HK-2 (cell line): ENCODE measurements at regions not wholly inside any gene's neighbourhood (a gene's known extent, or its start where the extent isn't known, plus 50 kb on each side); places are given as distances from the start of the nearest gene placed in this dataset.
"Not testable (repeated sequence)": the region's sequence is repeated elsewhere in the genome, so short reads cannot be mapped to it uniquely, and the experiment has no call there.

Experiments
- DNase-seq: peaks from one replicate; pipeline ENCODE4 v3.0.0-alpha.2; 2018; ENCODE audit not compliant: unreplicated experiment

DNA sequence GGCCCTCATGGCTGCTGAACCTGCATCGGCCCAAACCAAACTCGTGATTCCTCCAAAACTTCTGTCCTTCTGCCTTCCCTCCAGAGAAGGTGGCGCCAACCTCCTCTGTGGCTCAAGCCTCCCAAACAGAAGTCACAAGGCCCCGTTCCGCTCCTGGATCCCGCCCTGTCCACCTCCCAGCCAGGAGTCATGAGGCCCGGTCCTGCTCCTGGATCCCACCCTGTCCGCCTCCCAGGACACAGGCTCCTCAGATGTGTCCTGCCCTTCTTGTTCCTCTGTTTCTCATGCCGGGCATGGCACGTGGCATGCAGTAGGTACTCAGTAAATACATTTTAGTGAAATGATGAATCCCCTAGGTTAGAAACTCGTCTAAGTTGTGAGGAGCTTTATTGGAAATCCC, 94.2 kb upstream of the SFSWAP start:
- DNase-seq = no peak

DNA sequence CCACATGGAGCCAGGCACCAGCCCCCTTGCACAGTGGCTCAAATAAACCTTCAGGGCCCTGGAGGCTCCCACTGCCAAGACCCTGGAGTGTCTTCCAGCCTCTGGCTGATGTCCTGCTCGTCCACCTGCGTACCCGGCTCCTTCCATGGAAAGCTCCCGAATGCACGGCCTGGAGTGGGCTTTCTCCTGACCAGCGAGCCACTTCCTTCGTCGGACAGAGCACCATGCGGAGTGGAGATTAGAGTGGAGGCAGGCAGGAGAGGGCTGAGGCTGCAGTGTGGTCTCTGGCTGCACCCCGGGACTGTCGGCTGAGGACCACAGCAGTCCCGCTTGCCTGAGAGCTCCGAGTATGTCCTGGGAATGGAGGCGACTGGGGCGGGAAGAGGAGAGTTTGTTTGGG, 93.7 kb upstream of the SFSWAP start:
- DNase-seq = no peak

DNA sequence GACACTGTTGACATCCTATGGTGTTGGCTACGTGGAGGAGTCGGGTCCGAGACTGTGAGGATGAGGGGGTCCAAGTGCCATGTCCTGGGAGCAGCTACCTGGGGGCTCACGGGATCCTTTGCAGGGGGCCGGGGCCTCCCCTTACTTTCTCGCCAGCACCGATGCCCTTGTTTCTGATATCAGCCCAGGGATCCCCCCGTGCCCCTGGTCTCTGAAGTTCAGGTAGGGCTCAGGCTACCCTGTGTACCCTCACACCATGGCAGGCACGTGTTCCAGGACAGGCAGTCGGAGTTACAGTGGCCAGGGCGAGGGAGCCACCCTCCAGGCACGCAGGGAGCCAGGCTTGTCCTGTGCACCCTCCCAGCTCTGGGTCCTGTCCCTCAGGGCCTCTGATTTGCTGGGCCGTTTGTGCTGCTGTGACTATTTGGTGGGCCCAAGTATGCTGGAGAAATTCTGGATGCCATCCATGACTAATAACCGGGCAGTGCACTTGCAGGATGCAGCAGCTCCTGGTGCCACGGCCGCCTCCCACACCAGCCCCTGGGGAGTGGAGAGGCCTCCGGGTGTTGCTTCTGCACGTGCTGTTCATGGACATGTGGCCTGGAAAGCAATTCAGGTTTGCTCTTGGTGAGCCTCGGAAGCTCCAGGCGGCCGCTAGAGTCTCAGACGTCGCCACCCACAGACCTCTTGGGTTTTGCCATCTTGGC, 93.1 kb upstream of the SFSWAP start:
- no peak for DNase-seq

DNA sequence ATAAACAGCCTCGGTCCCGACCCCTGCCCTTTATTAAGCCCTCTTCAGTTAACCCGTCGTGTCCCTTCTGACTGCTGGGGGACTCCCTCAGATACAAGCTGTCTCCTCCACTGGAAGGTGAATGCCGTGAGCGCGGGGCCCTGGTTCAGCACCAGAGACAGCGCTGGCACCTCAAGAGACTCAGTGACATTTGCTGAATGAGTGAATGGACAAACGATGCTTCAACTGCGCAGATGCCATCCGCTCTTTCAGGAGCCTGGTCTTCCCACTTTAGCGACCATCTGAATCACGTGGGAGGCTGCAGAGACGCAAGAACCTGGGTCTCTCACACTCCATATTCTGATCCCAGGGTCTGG, 92.6 kb upstream of the SFSWAP start:
- no peak for DNase-seq

DNA sequence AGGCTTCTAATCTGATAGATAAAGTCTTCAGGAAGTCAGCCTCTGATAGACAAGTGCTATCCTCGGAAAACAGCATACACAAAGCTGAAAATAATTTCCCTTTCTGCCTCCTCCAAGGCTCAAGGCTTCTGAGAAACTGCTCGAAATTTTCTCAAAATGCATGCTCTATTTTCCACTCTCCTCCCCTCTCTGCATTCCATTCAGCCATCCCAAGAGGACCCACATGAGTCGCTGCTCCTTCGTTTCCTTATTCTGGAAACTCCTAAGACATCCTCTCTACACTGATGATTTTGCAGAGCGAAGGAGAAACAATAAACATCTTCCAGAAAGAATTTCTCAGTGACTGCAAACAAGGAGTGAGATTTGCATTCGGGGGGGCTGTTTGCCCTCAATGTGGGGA, 92.2 kb upstream of the SFSWAP start:
- no peak for DNase-seq

DNA sequence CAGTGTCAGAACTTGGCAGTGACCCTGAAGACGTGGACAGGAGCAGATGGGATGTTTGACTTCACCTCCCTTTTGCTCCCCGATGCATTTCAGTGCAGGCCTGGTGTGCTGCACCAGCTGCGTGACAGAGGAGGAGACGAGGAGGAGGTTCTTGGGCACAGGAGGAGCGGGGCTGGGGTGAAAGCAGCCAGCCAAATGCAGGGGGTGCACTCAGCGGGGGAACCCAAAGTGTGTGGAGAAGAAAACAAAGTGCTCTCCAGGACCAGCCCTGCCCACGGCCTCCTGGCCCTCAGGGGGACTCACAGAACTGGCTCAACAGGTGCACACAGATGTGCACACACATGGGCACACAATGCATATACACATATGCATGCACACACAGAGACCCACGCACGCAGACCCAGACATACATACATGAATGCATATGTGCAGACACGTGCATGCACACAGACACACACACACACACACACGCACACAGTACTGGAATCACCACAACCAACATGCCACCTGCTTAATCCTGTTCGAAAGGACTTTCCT, 91.7 kb upstream of the SFSWAP start:
- DNase-seq = no peak

DNA sequence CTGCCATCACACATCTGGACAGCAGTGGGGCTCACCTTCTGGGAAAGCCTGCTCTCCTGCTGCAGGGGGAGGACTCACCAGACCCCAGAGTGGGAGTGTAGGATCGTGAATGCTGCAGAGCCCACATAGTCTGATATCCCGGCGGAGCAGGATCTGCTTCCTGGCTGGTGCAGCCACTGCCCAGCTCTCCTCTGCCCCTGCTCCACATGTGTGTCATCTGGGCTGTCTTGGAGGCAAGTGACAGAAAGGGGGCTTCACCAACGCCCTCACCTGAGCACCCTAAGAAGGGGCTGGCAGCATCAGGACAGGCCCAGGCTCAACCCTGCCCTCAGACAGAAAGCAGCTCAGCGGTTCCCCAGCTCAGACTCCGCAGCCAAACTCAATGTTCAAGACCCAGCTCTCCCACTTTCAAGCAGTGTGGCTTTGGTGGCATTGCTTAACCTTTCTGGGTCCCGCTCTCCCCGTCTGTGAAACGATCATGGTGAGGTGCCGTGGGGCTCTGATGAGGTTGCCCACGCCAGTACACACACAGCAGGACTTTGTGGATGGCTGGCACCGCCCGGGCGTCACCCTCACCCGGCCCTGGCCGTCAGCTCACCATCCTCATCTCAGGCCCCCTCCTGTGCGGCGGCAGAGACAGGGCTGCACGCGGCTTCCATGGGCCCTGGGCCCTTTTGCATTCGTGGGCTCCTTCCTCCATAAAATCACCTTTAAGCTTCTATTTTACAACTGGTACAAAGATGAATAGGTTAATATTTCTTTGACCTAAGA, 91.0 kb upstream of the SFSWAP start:
- DNase-seq = no peak

DNA sequence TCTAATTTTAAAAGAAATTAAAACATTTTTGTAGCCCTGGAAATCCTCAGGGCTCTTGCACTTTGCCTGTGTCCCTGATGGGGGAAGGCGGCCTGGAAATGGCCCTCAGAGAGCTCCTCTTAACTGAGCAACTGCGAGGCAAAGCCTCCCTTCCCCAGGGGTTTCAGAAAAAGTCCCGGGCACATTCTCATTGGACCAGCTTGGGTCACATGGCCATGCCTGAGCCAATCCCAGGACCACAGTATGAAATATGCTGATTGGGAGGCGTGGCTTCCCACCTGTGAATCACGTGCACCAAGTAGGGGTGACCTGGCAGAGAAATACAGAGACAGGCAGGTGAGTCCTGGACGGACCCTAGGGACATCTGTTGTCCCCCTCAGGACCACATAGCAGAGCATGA, 90.4 kb upstream of the SFSWAP start:
- DNase-seq = no peak

DNA sequence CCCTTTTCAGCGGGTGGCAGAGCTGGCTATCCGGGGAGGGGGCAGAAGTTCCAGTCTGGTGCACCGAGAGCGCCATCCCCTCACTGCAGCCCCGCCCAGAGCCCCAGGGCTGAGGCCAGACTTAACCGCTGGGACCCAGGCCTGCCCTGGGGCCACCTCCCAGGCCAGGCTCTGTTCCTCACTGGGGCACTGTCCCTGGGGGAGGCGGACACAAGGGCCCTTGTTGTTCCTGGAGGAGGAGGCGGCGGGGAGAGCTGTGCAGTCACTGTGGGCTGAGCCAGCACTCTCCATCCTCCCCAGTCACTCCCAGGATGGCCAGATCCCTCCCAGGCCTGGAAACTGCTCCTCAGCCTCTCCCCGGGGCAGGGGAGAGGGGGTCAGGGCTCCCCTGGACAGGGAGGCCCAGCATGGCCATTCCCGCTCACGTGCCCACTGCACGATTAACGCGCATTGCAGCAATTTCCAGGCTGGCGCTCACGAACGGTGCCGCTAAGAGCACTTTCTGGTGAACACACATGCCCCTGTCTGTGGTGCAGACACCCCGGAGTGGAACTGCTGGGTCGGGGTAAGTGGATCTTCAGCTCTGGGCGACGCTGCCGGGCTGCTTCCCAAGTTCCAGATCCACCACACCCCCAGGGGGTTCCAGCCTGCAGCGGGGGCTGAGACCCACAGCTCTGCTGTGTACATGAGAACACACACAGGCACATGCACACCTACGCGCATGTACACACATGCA, 89.8 kb upstream of the SFSWAP start:
- DNase-seq = no peak

DNA sequence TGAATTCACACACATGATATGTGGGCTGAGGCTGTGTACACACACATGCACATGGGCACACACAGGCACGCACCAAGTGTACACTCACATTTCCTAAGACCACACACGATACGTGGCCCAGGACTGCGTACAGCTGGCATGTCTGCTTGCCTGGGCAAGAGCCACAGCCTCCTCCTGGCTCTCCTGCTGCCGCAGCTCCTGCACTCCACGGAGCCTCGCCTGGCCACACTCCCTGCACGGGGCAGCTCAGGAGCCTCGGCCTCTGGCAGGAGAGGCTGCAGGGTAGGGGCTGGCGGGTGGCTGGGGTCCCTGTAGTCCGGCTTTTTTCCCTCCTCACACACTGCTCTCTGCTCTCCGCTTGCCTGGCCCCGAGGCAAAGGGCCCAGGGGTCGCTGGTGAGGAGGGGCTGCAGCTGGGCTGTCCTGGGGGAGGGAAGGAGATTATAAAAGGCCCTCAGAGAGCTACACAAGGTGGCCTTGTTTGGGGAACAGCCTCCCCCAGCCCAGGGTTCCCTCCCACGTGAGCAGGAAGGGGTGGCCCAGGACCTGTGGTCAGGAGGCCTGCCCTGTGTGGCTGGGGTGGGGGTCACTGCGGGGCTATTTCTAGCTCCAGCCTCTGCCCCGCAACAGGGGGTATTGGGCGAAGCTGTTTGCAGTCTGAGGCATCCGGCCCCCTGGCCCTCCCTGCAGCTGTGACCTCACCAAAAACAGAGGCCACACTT, 89.0 kb upstream of the SFSWAP start:
- DNase-seq = no peak

DNA sequence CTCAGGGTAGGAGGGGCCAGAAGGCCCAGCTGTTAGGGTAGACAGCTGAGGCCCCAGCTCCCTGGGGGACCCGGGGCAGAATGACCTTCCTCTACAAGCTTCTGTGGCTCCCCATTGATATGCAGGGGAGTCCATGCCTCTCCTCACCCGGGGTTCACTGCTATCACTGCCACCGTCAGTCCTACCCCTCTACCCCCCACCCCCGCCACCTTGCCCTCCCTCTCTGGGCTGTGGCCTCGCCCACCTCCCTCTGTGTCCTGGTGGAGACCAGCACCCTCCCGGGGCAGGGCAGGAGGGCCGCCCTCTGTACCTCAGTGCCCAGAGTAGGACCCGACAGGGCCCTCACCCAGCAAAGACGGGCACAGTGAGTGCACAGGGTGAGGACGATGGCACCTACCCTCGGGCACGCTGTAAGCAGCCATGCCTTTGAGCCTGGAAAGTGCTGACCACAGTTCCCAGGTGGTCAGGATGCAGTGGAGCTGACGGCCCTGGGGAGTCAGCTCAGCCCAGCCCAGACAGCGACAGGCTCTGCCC, 88.4 kb upstream of the SFSWAP start:
- no peak for DNase-seq

DNA sequence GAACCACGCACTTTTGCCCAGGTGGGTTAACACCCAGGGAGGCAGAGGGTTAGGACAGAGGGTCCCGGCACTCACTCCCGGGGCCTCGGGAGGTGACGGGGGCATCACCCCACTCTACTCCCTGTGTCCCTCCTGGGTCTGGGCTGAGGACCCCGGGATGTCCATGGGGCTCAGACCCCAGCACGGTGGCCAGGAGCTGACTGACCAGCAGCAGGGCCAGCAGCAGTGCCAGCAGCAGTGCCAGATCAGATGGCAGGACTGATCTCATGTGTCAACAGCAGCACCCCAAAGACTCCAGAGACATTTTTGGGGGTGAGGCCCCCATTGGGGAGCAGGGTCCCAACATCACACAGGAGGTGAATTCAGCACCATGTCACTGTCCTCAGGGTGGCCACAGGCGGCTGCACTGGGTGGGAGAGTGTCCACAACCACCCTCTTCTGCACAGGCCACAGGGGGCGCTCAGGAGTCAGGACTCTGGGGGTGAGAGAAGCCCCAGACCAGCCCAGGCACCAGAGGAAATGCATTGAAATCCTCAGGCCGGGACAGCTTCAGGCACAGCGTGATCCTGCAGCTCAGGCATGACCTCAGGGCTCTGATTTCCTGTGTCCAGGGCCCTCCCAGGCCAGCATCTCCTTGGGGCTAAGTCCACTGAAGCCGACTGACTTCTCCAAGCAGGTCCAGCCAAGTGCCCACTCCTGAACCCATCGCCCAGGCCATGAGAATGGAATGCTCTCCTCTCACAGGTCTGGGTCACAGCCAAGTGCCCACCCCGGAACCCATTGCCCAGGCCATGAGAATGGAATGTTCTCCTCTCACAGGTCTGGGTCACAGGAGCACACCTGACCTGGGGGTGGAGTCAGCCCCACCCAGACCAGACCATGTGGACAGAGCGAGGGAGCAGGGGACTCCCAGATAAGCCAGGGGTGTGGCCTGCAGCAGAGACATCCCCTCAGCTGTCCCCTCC, 87.2 kb upstream of the SFSWAP start:
- not testable (repeated sequence) for DNase-seq

DNA sequence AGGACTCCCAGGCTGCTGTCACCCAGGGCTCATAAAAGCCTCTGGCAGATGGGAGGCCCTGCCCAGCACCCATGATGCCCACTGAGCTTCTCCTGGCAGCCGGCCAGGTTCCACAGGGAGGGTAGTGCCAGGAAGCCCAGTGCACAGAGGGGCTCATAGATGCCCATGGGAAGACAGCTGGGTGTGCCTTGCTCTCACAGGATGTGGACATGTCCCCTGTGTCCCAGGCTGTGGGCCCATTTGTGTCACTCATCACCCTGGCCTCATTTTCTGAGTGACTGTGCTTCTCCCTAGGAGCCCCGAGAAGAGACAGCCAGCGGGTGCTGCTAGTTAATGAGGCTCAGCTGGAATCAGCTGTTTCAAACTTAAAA, 86.5 kb upstream of the SFSWAP start:
- not testable (repeated sequence) for DNase-seq

DNA sequence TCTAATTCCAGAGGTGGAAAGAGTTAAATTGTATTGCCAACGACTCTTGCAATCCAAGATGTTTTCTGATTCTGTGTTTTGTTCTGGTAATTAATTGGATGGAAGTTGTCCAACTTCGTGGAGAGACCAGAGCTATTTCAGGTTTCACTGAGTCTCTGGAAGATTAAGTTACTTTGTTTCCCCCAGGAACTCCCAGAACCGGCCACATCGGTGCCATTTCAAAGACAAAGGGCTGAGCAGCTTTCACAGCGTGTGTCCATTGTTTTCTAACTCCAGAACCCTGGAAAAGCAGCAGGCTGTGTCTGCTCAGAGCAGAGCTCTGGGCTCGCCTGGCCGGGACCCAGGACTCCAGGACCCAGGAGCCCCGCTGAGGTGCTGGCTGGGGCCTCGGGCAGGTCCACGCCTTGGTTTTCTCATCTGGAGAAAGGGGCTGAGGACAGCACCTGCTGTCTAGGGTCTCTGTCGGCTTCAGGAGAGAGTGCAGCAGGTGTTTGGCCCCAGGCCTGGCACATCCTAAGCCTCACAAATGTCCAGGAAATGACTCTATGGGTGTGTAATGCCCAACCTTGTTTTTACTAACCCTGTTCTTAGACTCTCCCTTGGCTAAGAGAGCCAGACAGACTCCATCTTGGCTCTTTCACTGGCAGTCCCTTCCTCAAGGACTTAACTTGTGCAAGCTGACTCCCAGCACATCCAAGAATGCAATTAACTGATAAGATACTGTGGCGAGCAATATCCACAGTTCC, 86.0 kb upstream of the SFSWAP start:
- DNase-seq = not testable (repeated sequence)

DNA sequence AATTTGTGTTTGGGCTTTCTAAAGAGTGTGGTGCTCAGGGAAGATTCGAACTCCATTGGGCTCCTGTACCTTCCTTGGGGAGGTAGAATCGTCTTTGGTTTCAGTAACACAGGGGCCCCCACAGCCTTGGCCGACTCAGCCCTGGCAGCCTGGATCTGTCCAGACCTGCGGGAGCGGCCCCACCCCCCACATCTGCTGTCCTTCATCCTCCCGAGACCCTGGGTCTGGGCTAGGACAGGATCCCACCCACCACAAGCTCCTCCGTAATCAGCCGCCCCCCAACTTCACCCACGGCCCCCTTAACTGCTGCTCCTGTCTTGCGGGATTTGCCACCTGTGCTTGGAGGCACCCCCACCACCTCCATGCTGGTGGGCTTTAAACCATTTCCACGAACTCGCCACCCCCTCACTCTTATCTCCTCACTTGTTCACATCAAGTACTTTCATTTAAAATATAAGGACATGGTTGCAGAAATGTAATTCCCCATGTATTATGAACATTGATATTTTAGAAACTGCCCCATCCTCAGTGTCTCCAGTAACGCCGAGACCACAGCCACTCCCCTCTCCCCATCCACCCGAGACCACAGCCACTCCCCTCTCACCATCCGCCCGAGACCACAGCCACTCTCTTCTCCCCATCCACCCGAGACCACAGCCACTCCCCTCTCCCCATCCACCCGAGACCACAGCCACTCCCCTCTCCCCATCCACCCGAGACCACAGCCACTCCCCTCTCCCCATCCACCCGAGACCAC, 84.7 kb upstream of the SFSWAP start:
- DNase-seq = not testable (repeated sequence)

DNA sequence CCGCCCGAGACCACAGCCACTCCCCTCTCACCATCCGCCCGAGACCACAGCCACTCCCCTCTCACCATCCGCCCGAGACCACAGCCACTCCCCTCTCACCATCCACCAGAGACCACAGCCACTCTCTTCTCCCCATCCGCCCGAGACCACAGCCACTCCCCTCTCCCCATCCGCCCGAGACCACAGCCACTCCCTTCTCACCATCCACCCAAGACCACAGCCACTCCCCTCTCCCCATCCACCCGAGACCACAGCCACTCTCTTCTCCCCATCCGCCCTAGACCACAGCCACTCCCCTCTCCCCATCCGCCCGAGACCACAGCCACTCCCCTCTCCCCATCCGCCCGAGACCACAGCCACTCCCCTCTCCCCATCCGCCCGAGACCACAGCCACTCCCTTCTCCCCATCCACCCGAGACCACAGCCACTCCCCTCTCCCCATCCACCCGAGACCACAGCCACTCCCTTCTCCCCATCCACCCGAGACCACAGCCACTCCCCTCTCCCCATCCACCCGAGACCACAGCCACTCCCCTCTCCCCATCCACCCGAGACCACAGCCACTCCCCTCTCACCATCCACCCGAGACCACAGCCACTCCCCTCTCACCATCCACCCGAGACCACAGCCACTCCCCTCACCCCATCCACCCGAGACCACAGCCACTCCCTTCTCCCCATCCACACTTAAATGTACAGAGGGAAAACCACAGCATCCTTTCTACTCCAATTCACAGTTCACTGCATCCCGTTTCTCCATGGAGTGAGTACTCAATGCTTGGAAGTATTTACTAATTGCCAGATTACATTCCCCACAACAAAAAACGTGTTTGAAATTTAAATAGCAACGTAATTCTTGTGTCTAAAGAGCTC, 83.5 kb upstream of the SFSWAP start:
- not testable (repeated sequence) for DNase-seq

DNA sequence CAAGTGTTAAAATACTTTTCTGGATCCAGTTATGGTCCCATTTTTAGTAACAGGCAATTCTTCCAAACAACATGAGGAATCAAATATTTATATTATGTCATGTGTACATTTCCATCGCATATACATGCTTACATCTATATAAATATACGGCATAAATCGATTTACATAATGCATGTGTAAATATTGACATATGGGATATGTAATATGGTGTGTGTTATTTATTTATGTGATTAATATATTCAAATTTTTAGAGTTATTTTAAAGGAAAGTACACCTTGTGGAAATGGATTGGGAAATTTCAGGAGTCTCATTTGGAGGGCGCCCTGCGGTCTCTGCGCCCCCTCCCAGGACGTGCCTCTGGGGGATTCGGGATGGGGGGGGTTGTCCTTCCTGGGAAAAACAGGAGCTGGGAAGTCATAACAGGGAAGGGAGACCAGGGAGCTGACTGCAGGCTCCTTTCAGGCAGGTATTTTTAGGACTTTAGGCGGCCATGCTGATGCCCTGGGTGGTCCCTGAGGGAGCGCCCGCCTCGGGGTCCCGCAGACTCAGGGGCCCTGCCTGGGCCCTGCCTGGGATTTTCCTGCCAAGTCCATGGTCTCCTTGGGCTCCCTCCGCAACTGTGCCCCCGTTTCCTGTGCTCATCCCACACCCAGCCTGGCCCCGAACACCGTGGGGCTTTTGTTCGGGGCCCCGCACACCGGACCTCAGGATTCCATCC, 82.7 kb upstream of the SFSWAP start:
- no peak for DNase-seq
